SK-N-MC (cell line): ENCODE measurements at regions not wholly inside any gene's neighbourhood (a gene's known extent, or its start where the extent isn't known, plus 50 kb on each side); places are given as distances from the start of the nearest gene placed in this dataset.
A peak's percentile ranks its signal among the peaks of the same experiment; 100 is the strongest.

Experiments
- DNase-seq: peaks from one replicate; pipeline ENCODE4 v3.0.0-alpha.2; 2011; ENCODE audit warnings: low read depth, low spot score
- H3K27ac ChIP-seq: fragments of 200-600 bp; sonication (generic); 2 replicates; pipeline ENCODE4 v1.5.1; 2016; ENCODE audit warnings: mixed run types
- H3K36me3 ChIP-seq: fragments of 200-600 bp; sonication (generic); 2 replicates; pipeline ENCODE4 v1.6.1; 2017; ENCODE audit warnings: antibody characterized with exemption, low read length, mixed read lengths; ENCODE audit not compliant: insufficient read depth
- H3K4me3 ChIP-seq: fragments of 200-600 bp; sonication (generic); 2 replicates; pipeline ENCODE4 v1.5.1; 2016
- H3K9ac ChIP-seq: fragments of 200-600 bp; sonication (generic); 2 replicates; pipeline ENCODE4 v1.8.0; 2017; ENCODE audit warnings: mixed run types, mixed read lengths; ENCODE audit not compliant: insufficient read length
- H3K9me3 ChIP-seq: fragments of 200-600 bp; sonication (generic); 2 replicates; pipeline ENCODE4 v1.6.1; 2017; ENCODE audit warnings: low read depth, mild to moderate bottlenecking, antibody characterized with exemption, low read length, moderate library complexity, mixed read lengths
- EZH2 ChIP-seq: fragments of 200-600 bp; sonication (generic); IDR thresholded peaks from one replicate; pipeline ENCODE4 v1.6.1; 2017; ENCODE audit warnings: antibody characterized with exemption
- FOXP2 ChIP-seq: optimal IDR thresholded peaks from 2 replicates; pipeline ENCODE3; 2011; ENCODE audit warnings: mild to moderate bottlenecking, moderate library complexity; ENCODE audit not compliant: insufficient read depth; ENCODE audit errors: extremely low read length, control extremely low read depth
- POLR2AphosphoS5 ChIP-seq: IDR thresholded peaks from 2 replicates; pipeline ENCODE4 v1.6.1; 2012; ENCODE audit warnings: mild to moderate bottlenecking, low read depth, low read length, borderline replicate concordance

GRCh38 chr11:98625526-98625925 lies 395.2 kb upstream of the CNTN5 start:
- DNase-seq = no peak
- Histone ChIP-seq H3K9ac (no peak overlapping the region), H3K36me3 (no peaks in the 10 kb centered on the region), H3K4me3 (no peak overlapping the region), H3K9me3 (no peaks in the 10 kb centered on the region), H3K27ac (no peak overlapping the region)
- TF ChIP-seq POLR2AphosphoS5 = no peak
- no peak for TF ChIP-seq EZH2

- Histone ChIP-seq H3K9me3 (no peaks in the 10 kb centered on the region), H3K36me3 (no peaks in the 10 kb centered on the region), H3K4me3 (no peak overlapping the region), H3K27ac (no peak overlapping the region), H3K9ac (no peak overlapping the region)
- no peak for DNase-seq
- no peak for TF ChIP-seq EZH2
- no peak for TF ChIP-seq FOXP2
- no peak for TF ChIP-seq POLR2AphosphoS5
Measured at GRCh38 chr11:98630736-98631135, 390.0 kb upstream of the CNTN5 start.

GRCh38 chr11:98657711-98658110 lies 363.0 kb upstream of the CNTN5 start:
- Histone ChIP-seq H3K9ac (no peak overlapping the region), H3K9me3 (no peaks in the 10 kb centered on the region), H3K27ac (no peak overlapping the region), H3K36me3 (no peaks in the 10 kb centered on the region), H3K4me3 (no peak overlapping the region)
- DNase-seq = no peak
- no peak for TF ChIP-seq POLR2AphosphoS5
- TF ChIP-seq EZH2 = no peak
- TF ChIP-seq FOXP2 = no peak

GRCh38 chr11:98659431-98659830 lies 361.3 kb upstream of the CNTN5 start:
- peak overlapping the region; percentile 20; the same call in 1 of the 2 replicates for H3K4me3 ChIP-seq
- no peaks in the 10 kb centered on the region for H3K9me3 ChIP-seq
- H3K36me3 ChIP-seq = no peaks in the 10 kb centered on the region
- no peak for DNase-seq
- no peak overlapping the region for H3K9ac ChIP-seq
- H3K27ac ChIP-seq = no peak overlapping the region
- no peak for TF ChIP-seq FOXP2
- TF ChIP-seq EZH2 = no peak
- TF ChIP-seq POLR2AphosphoS5 = no peak

GRCh38 chr11:98674390-98674789 lies 346.4 kb upstream of the CNTN5 start:
- no peak overlapping the region for H3K4me3 ChIP-seq
- DNase-seq = no peak
- H3K27ac ChIP-seq = no peak overlapping the region
- no peak for TF ChIP-seq FOXP2
- H3K36me3 ChIP-seq = no peaks in the 10 kb centered on the region
- no peaks in the 10 kb centered on the region for H3K9me3 ChIP-seq
- H3K9ac ChIP-seq = no peak overlapping the region

GRCh38 chr11:98679673-98680072 lies 341.1 kb upstream of the CNTN5 start:
- TF ChIP-seq POLR2AphosphoS5 (no peak), FOXP2 (no peak), EZH2 (no peak)
- Histone ChIP-seq H3K36me3 (no peaks in the 10 kb centered on the region), H3K4me3 (no peak overlapping the region), H3K27ac (no peak overlapping the region), H3K9ac (no peak overlapping the region), H3K9me3 (no peaks in the 10 kb centered on the region)
- DNase-seq = no peak

DNA sequence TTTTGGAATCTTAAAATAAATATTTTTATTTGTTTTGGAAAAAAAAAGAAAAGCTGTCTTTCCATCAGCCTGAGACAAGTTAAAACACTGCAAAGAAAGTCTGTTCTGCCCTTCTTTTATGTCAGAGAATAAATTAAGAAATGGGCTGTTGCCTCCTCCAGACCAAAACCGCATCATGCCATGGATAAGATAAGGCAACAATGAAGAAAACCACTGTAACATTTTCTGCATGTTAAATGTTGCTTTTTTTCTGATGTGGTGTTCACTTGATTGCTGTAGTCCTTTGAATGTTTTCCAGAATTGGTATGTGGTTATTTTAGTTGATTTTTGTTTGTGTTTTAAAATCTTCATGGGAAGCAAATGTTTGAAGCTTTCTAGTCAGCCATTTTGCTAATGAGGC lies 319.2 kb upstream of the CNTN5 start:
- Histone ChIP-seq H3K9ac (no peak overlapping the region), H3K9me3 (no peaks in the 10 kb centered on the region), H3K4me3 (no peak overlapping the region), H3K36me3 (no peaks in the 10 kb centered on the region), H3K27ac (no peak overlapping the region)
- no peak for DNase-seq
- no peak for TF ChIP-seq FOXP2
- TF ChIP-seq EZH2 = no peak
- no peak for TF ChIP-seq POLR2AphosphoS5

- Histone ChIP-seq H3K9ac (no peak overlapping the region), H3K4me3 (no peak overlapping the region), H3K27ac (no peak overlapping the region), H3K36me3 (no peaks in the 10 kb centered on the region), H3K9me3 (no peaks in the 10 kb centered on the region)
- TF ChIP-seq FOXP2 (no peak), POLR2AphosphoS5 (no peak), EZH2 (no peak)
- no peak for DNase-seq
Measured at GRCh38 chr11:98703779-98704556, 316.8 kb upstream of the CNTN5 start.

DNA sequence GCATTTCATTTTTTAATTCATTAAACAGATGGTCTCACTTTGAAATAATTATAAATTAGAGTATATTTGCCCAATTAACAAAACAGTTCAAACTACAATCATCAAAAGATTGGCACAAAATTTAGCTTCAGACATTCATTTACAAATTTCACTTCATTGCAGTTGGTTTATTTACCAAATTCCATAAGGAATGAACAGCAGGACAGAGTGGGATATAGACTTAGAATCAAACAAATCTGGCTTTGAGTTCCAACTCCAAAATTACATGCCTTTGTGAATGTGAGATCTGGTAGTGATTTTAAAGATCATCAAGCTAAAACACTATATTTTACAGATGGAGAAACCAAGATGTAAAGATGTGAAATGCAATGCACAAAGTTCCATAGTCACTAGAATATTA lies 310.7 kb upstream of the CNTN5 start:
- Histone ChIP-seq H3K27ac (no peak overlapping the region), H3K4me3 (no peak overlapping the region), H3K9me3 (no peaks in the 10 kb centered on the region), H3K9ac (no peak overlapping the region), H3K36me3 (no peaks in the 10 kb centered on the region)
- TF ChIP-seq FOXP2 = no peak
- TF ChIP-seq POLR2AphosphoS5 = no peak
- no peak for TF ChIP-seq EZH2
- DNase-seq = no peak
